ENCODE measurements at regions not wholly inside any gene's neighbourhood (a gene's known extent, or its start where the extent isn't known, plus 50 kb on each side); places are given as distances from the start of the nearest gene placed in this dataset.
"Not testable (repeated sequence)": the region's sequence is repeated elsewhere in the genome, so short reads cannot be mapped to it uniquely, and the experiment has no call there.

- no peak for DNase-seq (ENCODE audit: low spot score)
Measured at GRCh38 chr7:98774884-98775283, 94.9 kb downstream of the TMEM130 start.

GRCh38 chr7:98777051-98777450 is 92.8 kb downstream of the TMEM130 start:
- no peak for DNase-seq (ENCODE audit: low spot score)

GRCh38 chr7:98778421-98778820 is 91.4 kb downstream of the TMEM130 start:
- DNase-seq (ENCODE audit: low spot score): no peak

GRCh38 chr7:98779800-98780587 is 89.8 kb downstream of the TMEM130 start:
- DNase-seq (ENCODE audit: low spot score): no peak

- DNase-seq (ENCODE audit: low spot score): peak; percentile 74
Measured at GRCh38 chr7:98784216-98784785, 85.5 kb downstream of the TMEM130 start.

- DNase-seq (ENCODE audit: low spot score): no peak
Measured at GRCh38 chr7:98785929-98786571, 83.8 kb downstream of the TMEM130 start.

GRCh38 chr7:98788966-98789365 is 80.8 kb downstream of the TMEM130 start:
- no peak for DNase-seq (ENCODE audit: low spot score)

- not testable (repeated sequence) for DNase-seq (ENCODE audit: low spot score)
Measured at GRCh38 chr7:98794453-98794852, 75.4 kb downstream of the TMEM130 start.

GRCh38 chr7:98795741-98796493 is 73.9 kb downstream of the TMEM130 start:
- no peak for DNase-seq (ENCODE audit: low spot score)
